ENCODE measurements at regions not wholly inside any gene's neighbourhood (a gene's known extent, or its start where the extent isn't known, plus 50 kb on each side); places are given as distances from the start of the nearest gene placed in this dataset.

- no peak for ATAC-seq
- TF ChIP-seq CTCF (IDR thresholded peaks at IDR 0.05) = no peak
- 86 to 92% (median 89%) methylated on average over 15 of the region's 15 CpGs for WGBS, 3 donors
- no peaks in the 10 kb centered on the region for H3K27me3 ChIP-seq (ENCODE audit: insufficient read depth in 3 of 3, low read length in 2 of 3)
- H3K4me3 ChIP-seq = no peak overlapping the region
- no peak for DNase-seq
- no peaks in the 10 kb centered on the region for H3K9me3 ChIP-seq
- no peaks in the 10 kb centered on the region for H3K4me1 ChIP-seq
- H3K36me3 ChIP-seq (ENCODE audit: insufficient read depth in 1 of 2, low read depth in 1 of 2) = no peaks in the 10 kb centered on the region
- H3K27ac ChIP-seq = no peak overlapping the region
- intact Hi-C loops (cut with DNase I) = loop anchor here (2.0 to 10.0 kb wide), 9 partner anchors 224 to 929 kb away; partner anchors contain the start of gene AKT3 (in 1 of the 2)
Measured at GRCh38 chr1:244271691-244272308, 179.9 kb downstream of the ADSS2 start.

- Histone ChIP-seq H3K4me3 (no peak overlapping the region), H3K27me3 (ENCODE audit: insufficient read depth in 3 of 3, low read length in 2 of 3) (no peaks in the 10 kb centered on the region), H3K4me1 (no peaks in the 10 kb centered on the region), H3K36me3 (ENCODE audit: insufficient read depth in 1 of 2, low read depth in 1 of 2) (no peaks in the 10 kb centered on the region), H3K9me3 (no peaks in the 10 kb centered on the region), H3K27ac (peak overlapping the region; percentile 5)
- intact Hi-C loops (cut with DNase I) = loop anchor here (2.0 to 10.0 kb wide), 9 partner anchors 225 to 930 kb away; partner anchors contain the start of gene AKT3 (in 1 of the 2)
- TF ChIP-seq CTCF (IDR thresholded peaks at IDR 0.05) = peak; percentile 96
- 30 to 45% (median 39%) methylated on average over 9 of the region's 9 CpGs for WGBS, 3 donors
- peak; percentile 56 to 69 for DNase-seq
- peak; percentile 92 to 96 (median 96) for ATAC-seq
Measured at GRCh38 chr1:244272471-244273261, 179.0 kb downstream of the ADSS2 start.

- Histone ChIP-seq H3K27me3 (ENCODE audit: insufficient read depth in 3 of 3, low read length in 2 of 3) (no peaks in the 10 kb centered on the region), H3K36me3 (ENCODE audit: insufficient read depth in 1 of 2, low read depth in 1 of 2) (no peaks in the 10 kb centered on the region), H3K27ac (no peak overlapping the region), H3K4me1 (no peaks in the 10 kb centered on the region), H3K9me3 (no peaks in the 10 kb centered on the region), H3K4me3 (no peak overlapping the region)
- TF ChIP-seq CTCF (IDR thresholded peaks at IDR 0.05) = no peak
- DNase-seq = no peak
- intact Hi-C loops (cut with DNase I) = loop anchor here (2.0 to 10.0 kb wide), 9 partner anchors 226 to 931 kb away; partner anchors contain the start of gene AKT3 (in 1 of the 2)
- no peak for ATAC-seq
- 31 to 39% (median 33%) methylated on average over 8 of the region's 8 CpGs for WGBS, 3 donors
Measured at GRCh38 chr1:244273262-244273844, 178.4 kb downstream of the ADSS2 start.

- Histone ChIP-seq H3K4me3 (no peak overlapping the region), H3K27ac (no peak overlapping the region), H3K27me3 (ENCODE audit: insufficient read depth in 3 of 3, low read length in 2 of 3) (no peaks in the 10 kb centered on the region), H3K9me3 (no peaks in the 10 kb centered on the region), H3K4me1 (no peaks in the 10 kb centered on the region), H3K36me3 (ENCODE audit: insufficient read depth in 1 of 2, low read depth in 1 of 2) (no peaks in the 10 kb centered on the region)
- intact Hi-C loops (cut with DNase I) = loop anchor here (2.0 to 10.0 kb wide), 9 partner anchors 227 to 932 kb away; partner anchors contain the start of gene AKT3 (in 1 of the 2)
- TF ChIP-seq CTCF (IDR thresholded peaks at IDR 0.05) = no peak
- ATAC-seq (peak; percentile 70 to 77 (median 76)), DNase-seq (peak; percentile 58 to 61)
- 34 to 50% (median 36%) methylated on average over 13 of the region's 13 CpGs for WGBS, 3 donors
Measured at GRCh38 chr1:244273845-244274619, 177.7 kb downstream of the ADSS2 start.
